Ishikawa (cell line): ENCODE measurements at regions not wholly inside any gene's neighbourhood (a gene's known extent, or its start where the extent isn't known, plus 50 kb on each side); places are given as distances from the start of the nearest gene placed in this dataset.

Experiments used
- REST ChIP-seq: IDR thresholded peaks from 2 replicates; pipeline ENCODE4 v1.6.1; 2012; ENCODE audit warnings: low read depth, mild to moderate bottlenecking
- TCF12 ChIP-seq: IDR thresholded peaks from 2 replicates; pipeline ENCODE4 v1.6.1; 2012; ENCODE audit warnings: low read depth

- no peak for TF ChIP-seq TCF12
- TF ChIP-seq REST: no peak
Measured at GRCh38 chr20:24808616-24809015, 140.5 kb upstream of the CST7 start.
